ENCODE measurements at regions not wholly inside any gene's neighbourhood (a gene's known extent, or its start where the extent isn't known, plus 50 kb on each side); places are given as distances from the start of the nearest gene placed in this dataset.

DNA sequence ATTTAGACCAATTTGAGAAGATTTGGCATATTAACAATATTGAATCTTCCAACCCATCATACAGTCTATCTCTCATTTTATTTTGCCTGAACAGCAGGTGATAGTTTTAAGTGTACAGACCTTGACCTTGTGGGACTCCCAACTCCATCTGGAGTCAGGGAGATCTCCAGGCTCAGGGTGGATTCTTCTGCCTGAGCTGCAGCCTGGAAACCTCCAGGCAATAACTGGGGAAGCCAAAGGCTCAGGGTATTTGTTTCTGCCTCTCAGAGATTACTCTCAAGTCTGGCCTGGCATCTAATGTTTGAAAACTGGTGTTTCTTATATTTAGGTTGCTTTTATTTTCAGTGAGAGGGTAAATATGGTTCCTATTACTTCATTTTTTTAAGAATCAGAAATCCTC, 102.1 kb upstream of the C1QTNF9B start:
- TF ChIP-seq CTCF (IDR thresholded peaks at IDR 0.05) (no peak), EP300 (IDR thresholded peaks at IDR 0.05) (no peak), POLR2A (IDR thresholded peaks at IDR 0.05) (no peak)

All from ovary (tissue), 3 donors.